ENCODE measurements at regions not wholly inside any gene's neighbourhood (a gene's known extent, or its start where the extent isn't known, plus 50 kb on each side); places are given as distances from the start of the nearest gene placed in this dataset.

DNA sequence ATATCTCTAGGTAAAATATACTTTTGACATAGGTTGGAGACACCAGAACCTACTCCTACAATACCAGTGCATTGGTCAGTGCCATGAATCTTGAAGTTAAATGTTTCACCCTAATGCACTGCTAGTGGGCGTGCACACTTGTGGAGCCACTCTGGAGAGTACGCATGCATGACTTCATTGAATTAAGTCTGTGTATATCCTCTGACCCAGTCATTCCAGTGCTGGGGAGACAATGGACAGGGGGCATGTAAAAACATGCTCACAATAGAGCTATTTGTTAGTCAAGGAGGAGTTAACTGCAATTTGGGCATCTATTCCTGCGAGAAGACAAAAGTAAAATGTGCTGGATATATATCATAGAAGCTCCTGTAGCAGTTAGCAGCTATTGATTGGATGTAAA is 335.4 kb upstream of the NCAM1 start:
- DNase-seq = no peak

DNA sequence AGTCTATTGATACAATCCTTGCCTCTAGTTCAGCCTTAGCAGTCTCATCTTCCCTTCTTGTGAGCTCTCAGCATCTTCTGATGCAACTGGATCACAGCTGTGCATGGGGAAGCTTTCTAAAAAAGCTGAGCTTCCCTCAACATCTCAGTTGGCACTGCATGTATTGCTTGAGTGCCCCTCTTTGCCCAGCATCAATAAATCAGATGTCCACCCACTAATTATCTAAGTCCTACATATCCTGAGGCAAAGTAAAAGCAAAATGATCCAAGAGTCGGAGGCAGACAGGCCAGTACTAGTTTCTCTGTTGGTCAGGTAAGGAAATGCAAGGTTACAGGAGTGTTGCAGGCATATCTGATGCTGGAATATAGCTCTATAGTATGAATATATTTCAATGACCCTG is 334.5 kb upstream of the NCAM1 start:
- DNase-seq = no peak

DNA sequence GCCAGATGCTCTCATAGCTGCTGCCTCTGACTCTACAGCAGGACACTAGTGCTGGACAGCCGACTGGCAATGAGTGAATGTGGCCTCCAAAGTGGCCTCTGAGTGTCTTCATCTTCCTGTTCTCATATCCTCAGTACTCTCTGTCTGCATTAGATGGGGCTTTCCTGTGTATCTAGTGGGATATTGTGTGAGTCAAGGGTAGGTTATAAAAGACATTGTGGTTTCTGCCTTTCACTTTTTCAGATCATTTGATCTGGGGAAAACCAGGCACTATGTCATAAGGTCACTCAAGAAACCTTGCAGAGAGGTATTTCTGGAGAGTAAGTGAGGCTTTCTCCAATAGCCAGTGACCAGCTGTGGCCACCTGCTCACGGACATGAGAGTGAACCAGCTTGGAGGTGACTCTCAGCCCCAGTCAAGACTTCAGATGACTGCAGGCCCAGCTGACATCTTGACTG is 333.6 kb upstream of the NCAM1 start:
- no peak for DNase-seq

DNA sequence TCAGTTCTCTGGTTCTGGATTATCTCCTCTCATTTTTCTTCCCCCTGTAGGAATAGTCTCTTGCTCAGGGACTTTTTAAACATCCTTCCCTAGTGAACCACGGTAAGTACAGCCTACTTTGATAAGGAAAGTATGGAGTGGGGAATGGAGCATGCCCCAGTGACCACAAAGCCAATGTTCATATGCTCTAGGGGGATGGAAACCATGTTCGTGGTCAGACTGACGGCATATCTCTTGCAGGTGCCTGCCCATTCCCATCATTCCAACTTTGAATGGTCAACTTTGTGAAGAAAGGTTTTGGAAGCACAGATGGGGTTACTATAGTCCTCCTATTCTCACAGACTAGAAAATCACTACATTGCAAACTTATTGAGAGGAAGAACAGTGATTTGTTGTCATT is 332.5 kb upstream of the NCAM1 start:
- no peak for DNase-seq

DNA sequence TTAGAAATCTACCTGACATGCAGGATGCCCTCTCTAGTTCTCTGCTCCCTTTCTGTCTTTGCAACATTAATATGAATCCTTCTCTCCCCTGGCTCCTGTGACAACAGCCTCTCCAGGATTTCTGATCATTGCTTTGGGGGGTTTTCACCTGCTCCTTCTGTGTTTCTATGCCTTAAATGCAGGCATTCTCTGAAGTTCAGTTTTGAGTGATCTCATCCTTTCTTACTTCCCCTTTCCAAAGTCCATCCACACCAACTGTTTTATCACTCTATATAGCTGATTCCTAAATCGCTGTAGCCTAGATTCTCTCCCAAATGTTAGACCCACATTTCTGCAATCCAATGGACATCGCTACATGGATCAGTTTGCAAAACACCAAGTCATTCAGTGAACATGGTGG is 330.7 kb upstream of the NCAM1 start:
- no peak for DNase-seq

DNA sequence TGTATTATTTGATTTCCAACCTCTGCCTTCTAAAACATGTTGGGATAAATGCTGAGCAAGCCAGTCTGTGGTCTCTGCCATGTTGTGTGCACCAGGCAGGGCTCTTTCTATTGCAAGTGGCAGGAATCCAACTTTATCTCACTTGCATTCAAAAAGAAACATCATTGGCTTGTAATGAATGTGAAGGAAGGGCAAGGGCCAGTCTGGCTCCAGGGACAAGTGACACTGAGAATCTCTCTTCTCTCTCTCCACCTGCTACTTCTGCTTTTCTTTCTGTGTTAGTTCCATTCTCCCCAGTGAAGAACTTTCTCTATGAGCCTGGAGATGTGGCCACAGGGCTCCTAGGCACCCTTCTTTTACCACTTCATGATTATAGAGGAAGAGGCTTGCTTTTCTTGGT is 329.9 kb upstream of the NCAM1 start:
- no peak for DNase-seq

DNA sequence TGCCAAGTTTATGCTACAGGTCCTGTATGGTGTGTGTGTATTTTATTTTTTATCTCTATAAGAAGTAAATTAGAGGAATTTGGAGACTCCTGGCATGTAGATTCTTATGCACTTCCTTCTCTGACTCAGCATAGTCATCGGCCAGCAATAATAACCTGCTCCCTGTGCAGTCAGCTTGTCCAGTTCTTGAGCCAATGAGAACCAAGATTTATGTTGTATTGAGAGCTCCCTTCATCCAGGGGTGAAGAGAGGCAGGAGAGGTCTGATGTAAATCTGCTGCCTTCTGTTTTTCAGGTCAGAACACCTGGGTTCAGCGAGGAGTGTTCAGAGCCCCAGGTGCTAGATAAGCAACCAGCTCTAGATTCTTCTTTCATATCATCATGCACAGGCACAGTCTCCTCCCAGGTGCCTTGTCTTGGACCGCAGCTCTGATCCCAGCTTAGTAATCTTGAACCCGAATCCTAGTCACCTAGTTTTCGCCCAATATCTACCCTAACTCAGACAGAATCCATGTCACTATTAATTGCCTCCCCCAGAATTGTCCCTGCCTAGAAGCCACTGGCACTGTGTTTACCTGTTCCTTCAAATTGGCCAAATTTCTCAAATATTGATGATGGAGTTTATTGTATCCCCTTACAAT is 328.2 kb upstream of the NCAM1 start:
- DNase-seq = no peak

DNA sequence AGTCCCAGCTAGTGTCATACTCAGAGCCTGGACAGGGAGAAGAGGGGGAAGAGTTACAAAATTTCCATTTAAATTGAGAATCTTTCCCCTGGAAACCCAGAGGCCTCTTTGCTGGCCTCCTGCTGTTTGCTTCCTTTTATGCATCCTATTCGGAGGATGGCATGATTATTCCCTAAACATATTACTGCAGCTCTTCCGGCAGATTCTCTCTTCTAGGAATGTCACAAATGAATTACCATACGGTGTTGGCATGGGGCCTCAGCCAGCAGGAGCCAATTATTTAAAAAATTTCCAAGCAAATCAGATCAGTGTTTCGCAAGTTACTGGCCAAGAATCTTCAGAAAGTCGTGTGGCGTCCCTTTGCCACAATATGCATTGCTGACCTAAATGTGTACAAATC is 326.7 kb upstream of the NCAM1 start:
- no peak for DNase-seq

DNA sequence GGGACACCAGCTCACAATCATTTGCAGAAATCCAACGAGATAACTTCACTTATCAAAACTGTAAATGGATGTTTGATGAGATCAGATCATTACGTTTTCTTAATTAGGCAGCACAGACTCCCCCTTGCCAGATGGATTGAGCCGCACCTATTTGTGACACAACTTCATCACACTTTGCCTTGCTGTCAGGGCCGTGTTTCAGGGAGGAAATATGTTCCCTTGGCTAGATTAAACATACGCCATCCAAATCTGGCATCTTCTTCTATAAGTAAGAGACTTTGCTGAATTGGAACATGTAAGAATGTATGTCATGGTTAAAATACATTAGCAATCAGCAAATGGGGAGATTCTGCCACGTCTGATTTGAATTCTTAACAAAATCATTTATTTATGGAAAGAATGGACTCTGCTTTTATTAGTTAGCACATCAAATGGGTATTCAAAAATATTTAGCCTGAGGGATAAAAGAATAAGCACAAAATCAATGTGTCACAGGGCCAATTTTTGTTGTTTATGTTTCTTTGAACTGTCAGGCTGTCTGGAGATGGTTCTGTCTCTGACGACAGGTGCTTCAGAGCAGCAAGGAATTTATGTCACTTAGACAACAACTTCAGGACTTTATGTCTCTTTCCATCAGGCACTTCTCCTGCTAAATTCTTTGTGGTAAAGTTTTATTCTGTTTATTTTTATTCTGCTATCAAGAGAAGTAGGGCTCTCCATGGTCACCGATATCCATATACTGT is 326.1 kb upstream of the NCAM1 start:
- no peak for DNase-seq

DNA sequence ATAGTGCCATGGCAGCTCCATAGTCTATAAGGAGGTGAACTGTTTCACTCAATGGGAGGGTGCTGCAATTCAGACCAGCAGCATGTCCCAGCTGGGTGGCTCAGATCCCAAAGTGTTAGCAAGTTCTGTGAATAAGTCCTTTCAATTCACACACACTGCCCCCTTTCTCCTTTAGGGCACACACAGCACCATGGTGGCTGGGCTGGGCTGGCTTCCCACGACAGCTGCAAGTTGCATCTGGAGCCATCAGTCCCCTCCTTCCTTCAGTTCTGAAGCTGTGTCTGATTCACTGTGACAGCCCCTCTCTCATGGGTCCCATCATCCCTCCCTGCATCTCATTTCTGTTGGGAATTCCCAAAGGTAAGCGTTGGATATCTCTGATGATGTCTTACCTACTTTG is 324.1 kb upstream of the NCAM1 start:
- DNase-seq = peak; percentile 72

DNA sequence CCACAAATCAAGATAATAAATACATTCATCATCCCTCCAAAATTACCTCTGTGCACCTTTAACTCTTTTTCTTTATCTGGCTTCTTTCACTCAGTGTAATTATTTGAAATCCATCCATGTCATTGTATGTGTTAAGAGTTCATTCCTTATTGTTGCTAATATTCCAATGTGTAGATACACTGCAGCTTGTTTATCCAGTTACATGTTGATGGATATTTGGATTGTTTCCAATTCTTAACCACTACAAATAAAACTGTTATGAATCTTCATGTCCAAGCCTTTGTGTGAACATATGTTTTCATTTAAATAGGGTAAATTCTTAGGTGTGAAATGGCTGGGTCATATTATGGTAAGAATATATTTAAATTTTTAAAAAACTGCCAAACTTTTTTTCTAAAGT is 323.3 kb upstream of the NCAM1 start:
- DNase-seq = no peak

DNA sequence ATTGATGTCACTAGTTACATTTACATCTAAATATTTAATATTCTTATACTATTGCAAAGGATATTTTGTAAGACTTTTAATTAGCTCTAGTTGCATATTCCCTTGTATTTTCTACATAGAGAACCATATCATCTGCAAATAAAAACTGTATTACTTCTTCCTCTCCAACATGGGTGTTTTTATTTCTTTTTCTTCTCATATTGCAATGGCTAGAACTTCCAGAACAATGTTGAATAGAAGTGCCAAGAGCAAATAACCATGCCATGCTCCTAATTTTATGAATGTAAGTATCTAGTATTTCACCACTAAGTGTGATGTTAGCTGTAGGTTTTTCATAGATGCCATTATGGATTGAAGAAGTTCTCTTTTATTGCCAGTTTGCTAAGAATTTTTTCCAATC is 321.8 kb upstream of the NCAM1 start:
- DNase-seq = no peak

DNA sequence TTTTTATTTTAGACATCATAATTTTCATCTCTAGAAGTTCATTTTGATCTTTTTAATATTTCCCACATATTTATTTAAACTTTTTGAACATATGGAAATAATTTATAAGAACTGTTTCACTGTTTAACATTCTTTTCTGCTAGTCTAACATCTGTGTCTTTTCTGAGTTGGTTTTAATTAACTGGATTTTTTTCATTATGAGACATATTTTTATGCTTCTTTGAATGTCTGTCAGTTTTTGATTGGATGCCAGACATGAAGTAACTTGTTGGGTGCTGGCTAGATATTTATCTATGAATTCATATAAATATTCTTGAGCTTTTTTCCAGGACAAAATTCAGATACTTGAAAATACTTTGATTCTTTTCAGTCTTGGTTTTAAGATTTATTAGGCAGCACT is 317.8 kb upstream of the NCAM1 start:
- DNase-seq = no peak

DNA sequence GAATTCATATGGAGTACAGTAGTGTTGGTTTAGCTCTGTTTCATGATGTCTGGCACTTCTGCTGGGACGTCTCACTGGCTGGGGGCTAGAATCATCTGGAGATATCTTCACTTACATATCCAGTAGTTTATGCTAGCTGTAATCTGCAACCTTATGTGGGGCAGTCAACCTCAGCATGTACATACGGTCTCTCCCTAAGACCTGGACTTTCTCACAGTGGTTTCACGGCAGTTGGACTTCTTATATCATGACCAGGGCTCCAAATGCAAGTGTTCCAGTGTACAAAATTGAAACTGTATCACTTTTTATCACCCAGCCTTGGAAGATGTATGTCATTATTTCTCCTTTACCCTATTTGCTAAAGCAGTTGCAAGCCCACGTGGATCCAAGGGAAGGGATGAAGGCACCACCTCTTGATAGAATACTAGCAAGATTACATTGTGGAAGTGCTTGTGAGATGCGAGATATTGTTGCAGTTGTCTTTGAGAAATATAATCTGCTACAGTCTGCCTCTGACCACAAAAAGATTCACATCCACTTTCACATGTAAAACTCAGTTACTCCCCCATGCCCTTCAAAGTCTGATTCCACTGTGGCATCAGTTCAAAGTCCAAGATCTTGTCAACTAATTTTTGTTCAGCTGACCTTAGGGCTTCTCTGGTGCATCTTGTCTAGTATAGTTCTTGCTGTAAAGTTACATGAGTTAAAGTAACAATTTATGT is 316.6 kb upstream of the NCAM1 start:
- DNase-seq = no peak

DNA sequence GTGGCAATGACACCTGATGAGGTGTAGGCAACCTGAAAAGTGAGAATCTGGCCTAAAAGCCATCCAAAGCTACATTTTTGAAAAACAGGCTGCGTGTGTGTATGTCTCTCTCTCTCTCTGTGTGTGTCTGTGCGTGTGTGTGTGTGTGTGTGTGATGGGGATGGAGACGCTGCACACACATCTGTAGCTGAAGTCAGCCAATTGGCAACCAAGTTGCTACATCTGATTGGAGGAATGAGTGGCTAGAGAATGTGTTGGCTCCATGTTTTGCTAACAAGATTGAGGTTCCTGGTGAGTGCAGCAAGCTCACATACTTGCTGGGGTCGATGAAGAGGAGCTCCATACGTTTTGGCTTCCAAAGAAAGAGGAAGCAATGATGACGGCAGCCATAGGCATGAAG is 311.4 kb upstream of the NCAM1 start:
- DNase-seq = no peak

DNA sequence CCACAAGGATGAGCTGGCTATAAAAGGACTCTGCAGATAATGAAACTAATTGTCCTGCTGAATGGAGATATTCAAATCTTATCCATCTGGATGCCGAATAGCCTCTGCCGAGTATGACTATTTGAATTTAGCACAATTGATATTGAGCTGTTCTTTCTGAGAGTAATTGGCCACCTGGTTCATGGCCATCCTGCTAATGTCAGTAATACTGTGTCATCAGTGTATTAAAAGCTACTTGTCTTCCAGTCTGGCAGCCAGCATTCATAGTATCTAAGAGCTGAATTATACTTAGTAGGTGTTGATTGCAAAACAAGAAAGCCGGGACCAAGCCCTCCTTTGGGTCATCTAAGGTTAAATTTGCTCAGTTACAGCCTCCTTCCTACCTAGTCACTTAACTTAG is 310.7 kb upstream of the NCAM1 start:
- no peak for DNase-seq

DNA sequence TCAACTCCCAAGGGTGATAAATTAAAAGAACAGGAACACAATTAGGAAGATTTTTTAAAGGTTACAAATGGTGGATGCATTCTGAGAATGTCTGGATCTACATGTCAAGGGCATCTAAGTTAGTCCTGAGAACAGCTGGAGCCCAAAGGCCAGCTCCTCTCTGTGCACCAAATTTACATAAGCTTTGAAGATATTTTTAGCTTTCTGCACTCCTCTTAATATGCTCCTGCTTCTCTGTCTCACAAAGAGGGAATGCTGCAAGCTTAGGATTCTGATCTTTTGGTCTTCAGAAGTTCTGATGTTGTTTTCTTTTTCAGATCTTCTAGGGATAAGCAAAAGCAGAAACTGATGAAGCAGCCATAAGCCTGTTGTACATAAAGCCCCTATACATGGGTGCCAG is 309.8 kb upstream of the NCAM1 start:
- no peak for DNase-seq

DNA sequence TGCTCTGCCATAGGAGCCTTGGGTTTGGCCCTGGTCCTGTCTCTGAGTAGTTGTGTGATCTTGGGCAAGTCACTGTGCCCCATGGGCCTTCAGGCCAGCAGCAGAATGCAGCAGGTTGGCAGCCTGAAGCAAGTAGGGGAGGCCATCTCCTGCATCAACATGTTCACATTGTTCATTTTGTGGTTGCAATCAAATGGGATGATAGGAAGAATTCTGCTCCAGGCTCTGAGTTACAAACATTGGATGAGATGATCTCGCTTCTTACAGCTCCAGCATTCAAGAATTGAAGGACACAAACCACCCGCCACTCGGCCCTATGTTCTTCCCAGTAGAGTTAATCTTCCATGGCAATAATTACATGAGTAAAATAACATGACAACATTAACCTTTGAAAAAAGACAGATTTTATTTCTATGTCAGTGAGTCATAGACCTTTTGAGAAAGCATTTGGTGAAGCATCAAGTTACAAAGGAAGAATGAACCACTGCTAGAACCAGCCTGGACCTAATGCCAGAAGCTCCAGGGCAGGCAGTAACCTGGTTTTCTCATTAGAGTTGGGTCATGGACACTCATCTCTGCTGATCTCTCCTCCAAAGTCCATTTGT is 308.3 kb upstream of the NCAM1 start:
- no peak for DNase-seq

DNA sequence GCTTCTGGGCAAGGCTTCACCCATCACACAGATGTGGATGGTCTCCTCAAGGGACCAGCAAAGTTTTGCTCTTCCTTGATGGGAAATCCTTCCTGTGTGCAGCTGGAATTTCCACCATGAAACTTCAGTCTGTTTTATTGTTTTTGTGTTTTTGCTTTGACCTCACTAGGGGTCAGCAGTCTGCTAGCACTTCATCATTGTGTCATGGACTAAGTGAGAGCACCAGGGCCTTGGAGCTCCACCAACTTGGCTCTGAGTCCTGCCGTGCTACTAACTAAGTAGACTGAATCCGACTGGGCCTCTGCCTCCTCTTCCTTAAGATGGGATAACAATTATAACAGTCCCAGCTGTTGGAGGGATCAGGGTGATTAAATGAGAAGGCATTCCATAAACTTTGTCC is 305.8 kb upstream of the NCAM1 start:
- peak; percentile 75 for DNase-seq

DNA sequence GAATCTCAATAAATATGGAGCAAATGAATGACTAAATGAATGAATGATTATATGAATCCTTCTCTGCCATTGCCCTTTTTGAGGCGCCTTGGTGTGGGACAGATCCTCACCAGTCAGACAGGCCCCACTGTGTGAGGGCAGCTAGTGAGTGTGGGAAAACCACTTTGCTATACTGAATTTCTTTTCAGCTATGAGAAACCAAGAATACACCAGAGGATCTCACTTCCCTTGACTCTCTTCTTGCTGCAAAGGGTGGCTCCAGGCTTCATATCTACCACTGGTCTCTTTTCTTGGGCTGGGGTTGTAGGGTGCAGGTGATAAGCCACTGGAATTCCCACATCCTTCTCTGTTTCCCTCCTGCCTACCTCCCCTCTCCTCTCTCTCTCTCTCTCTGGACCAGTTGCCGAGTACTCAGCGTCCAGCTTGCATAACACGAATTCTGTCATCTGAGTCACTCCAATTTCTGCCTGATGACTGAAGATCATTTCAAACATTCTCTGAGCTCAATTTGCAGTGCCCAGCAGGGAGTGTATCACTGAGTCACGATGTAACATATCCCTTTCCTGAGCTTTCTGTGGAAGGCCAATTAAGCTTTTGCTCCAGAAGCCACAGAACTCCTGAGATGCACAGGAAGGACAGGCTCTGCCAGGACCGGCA is 304.3 kb upstream of the NCAM1 start:
- no peak for DNase-seq

DNA sequence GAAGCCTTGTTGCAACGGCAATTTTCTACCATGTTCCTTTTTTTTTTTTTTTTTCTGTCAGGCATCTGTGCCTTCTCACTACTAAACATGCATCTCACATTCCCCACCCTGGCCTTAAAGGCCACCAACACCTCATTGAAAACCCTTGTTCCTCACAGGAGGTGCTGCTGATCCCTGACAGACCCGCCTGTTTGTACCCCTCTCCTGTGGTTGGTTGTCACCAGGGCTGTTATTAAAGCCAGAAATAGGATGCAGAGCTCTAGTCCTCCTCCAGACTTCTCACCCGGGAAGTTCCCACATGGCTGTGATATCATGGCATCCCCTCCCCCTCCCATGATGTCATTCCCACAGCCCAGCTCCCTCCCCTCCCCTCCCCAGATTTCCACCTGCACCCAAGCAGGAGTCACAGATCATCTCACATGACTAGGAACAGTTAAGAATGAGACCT is 302.8 kb upstream of the NCAM1 start:
- DNase-seq = no peak

DNA sequence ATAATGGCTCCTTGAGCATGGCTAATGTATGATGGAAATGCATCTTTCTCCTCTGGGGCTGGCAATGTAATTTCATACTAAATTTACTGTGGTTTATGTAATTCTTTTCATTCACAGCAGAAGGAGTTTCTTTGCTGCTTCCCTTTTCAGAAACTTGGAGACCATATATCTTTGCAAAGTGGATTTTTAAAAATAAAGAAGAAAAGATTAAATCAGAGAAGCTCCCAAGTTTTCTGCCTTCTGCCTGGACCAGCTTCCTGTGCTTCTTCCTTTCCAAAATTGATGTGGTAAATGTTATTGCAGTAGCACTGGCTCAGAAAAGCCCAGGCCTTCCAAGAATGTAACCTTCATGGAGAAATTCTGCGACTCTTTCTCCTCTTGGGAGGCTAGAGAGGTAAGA is 300.1 kb upstream of the NCAM1 start:
- no peak for DNase-seq

DNA sequence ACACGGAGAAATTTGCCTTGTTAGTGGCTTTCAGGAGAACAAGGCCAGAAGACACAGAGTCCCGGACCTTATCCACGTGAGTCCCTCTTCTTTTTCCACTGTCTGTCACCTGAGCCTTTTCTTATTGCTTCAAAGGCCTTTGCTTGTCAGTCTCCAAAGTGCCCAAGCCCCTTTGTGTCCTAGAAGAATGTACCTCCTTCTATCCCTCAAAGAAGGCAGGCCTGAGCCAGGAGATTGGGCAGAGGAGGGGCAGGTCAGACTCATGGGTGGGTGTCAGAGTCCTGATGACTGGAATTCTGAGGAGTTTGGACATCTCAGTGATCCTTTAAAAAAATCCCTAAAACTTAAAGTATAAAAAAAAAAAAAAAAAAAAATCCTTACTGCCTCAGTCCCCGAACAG is 299.6 kb upstream of the NCAM1 start:
- no peak for DNase-seq
